Fibroblast of mammary gland (primary cell): ENCODE measurements at regions not wholly inside any gene's neighbourhood (a gene's known extent, or its start where the extent isn't known, plus 50 kb on each side); places are given as distances from the start of the nearest gene placed in this dataset.

Experiments
- DNase-seq: peaks from one replicate; pipeline ENCODE4 v3.0.0-alpha.2; 2010; ENCODE audit warnings: low read depth
- H3K4me3 ChIP-seq: 2 replicates; pipeline ENCODE4 v1.5.1; 2011; ENCODE audit warnings: low read depth, mild to moderate bottlenecking, low read length, moderate library complexity; ENCODE audit not compliant: control insufficient read depth
- CTCF ChIP-seq: conservative IDR thresholded peaks from 2 replicates; pipeline ENCODE4 v1.5.1; 2011; ENCODE audit warnings: low read depth, low read length, inconsistent platforms; ENCODE audit not compliant: control insufficient read depth, insufficient read depth

- TF ChIP-seq CTCF: no peak
- no peak for DNase-seq
These were observed 213.3 kb upstream of the ADGRL2 start for GRCh38 chr1:81587426-81587825.

GRCh38 chr1:81585371-81585770 is 215.4 kb upstream of the ADGRL2 start:
- no peak overlapping the region for H3K4me3 ChIP-seq
- DNase-seq: no peak
- no peak for TF ChIP-seq CTCF

More at GRCh38 chr1:81587426-81587825, 213.3 kb upstream of the ADGRL2 start:
- no peak overlapping the region for H3K4me3 ChIP-seq

- no peak overlapping the region for H3K4me3 ChIP-seq
- no peak for TF ChIP-seq CTCF
- no peak for DNase-seq
These were observed 216.3 kb upstream of the ADGRL2 start for GRCh38 chr1:81584398-81584797.

- H3K4me3 ChIP-seq: no peak overlapping the region
- no peak for DNase-seq
- TF ChIP-seq CTCF: no peak
These were observed 216.9 kb upstream of the ADGRL2 start for GRCh38 chr1:81583878-81584277.

GRCh38 chr1:81582467-81582986 is 218.2 kb upstream of the ADGRL2 start:
- H3K4me3 ChIP-seq: no peak overlapping the region
- no peak for TF ChIP-seq CTCF
- DNase-seq: peak; percentile 38

- H3K4me3 ChIP-seq: no peak overlapping the region
- TF ChIP-seq CTCF: no peak
- no peak for DNase-seq
These were observed 221.9 kb upstream of the ADGRL2 start for GRCh38 chr1:81578867-81579266.
